Choroid plexus epithelial cell (primary cell): ENCODE measurements at regions not wholly inside any gene's neighbourhood (a gene's known extent, or its start where the extent isn't known, plus 50 kb on each side); places are given as distances from the start of the nearest gene placed in this dataset.
"Not testable (repeated sequence)": the region's sequence is repeated elsewhere in the genome, so short reads cannot be mapped to it uniquely, and the experiment has no call there.

Source experiments
- DNase-seq: peaks from one replicate; pipeline ENCODE4 v3.0.0-alpha.2; 2010; ENCODE audit warnings: low read depth
- H3K4me3 ChIP-seq: 2 replicates; pipeline ENCODE4 v1.5.1; 2011; ENCODE audit warnings: low read depth, mild to moderate bottlenecking, control low read depth, low read length, moderate library complexity
- TF ChIP-seq, protein P1 (sequence below): conservative IDR thresholded peaks from 2 replicates; pipeline ENCODE4 v1.5.1; 2011; ENCODE audit warnings: low read depth, mild to moderate bottlenecking, control low read depth, inconsistent platforms, low read length, moderate library complexity

DNA sequence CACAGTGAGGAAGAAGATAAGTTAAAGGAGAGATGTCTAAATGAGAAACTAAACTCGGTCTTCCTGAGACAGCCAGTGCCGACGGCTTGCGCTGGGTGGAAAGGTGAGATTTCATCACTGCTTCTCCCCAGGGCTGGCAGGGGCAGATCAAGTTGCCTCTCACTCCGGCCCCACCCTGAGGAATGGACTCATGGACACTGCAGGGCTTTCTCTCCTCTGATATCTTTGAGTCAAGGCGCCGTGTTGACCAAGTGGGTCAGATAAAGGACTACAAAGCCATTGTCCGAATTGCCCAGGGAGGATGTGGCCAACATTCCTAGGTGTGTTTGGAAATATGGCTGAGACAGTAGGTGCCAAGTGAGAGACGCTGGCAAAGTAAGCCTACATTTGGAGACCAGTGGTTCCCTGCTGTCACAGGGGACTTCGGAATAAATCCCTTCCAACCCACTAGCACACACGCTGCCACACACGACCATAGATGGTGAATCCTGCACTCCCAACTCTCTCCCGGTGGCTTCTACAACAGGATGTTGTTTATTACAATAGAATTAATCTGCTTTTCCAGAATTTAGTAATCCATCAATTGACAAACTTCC lies 156.5 kb upstream of the TSC22D1 start:
- H3K4me3 ChIP-seq = no peak overlapping the region
- DNase-seq = peak; percentile 35
- TF ChIP-seq, protein P1, sequence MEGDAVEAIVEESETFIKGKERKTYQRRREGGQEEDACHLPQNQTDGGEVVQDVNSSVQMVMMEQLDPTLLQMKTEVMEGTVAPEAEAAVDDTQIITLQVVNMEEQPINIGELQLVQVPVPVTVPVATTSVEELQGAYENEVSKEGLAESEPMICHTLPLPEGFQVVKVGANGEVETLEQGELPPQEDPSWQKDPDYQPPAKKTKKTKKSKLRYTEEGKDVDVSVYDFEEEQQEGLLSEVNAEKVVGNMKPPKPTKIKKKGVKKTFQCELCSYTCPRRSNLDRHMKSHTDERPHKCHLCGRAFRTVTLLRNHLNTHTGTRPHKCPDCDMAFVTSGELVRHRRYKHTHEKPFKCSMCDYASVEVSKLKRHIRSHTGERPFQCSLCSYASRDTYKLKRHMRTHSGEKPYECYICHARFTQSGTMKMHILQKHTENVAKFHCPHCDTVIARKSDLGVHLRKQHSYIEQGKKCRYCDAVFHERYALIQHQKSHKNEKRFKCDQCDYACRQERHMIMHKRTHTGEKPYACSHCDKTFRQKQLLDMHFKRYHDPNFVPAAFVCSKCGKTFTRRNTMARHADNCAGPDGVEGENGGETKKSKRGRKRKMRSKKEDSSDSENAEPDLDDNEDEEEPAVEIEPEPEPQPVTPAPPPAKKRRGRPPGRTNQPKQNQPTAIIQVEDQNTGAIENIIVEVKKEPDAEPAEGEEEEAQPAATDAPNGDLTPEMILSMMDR = no peak

- DNase-seq = no peak
- no peak overlapping the region for H3K4me3 ChIP-seq
- TF ChIP-seq, protein P1 = no peak
Observed at GRCh38 chr13:44730851-44731250, 154.7 kb upstream of the TSC22D1 start.

DNA sequence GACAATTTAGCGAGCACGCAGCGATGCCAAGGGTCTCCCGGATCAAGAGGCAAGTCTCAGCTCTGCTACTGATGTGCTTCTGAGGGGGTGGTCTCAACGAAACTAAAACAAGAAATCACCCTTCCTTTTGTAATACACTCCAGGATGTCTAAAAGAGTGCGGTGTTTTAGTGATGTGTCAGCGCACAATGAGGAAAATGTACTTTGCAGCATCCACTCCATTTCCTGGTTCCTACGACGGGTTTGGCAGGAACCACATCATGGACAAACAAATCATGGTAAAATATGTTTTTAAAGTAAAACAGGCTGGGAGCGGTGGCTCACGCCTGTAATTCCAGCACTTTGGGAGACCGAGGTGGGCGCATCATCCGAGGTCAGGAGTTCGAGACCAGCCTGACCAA lies 154.0 kb upstream of the TSC22D1 start:
- no peak overlapping the region for H3K4me3 ChIP-seq
- no peak for DNase-seq
- TF ChIP-seq, protein P1 = no peak

- not testable (repeated sequence) for H3K4me3 ChIP-seq, DNase-seq
Observed at GRCh38 chr13:44727591-44727990, 151.5 kb upstream of the TSC22D1 start.

- no peak for DNase-seq
- TF ChIP-seq, protein P1 = no peak
- no peak overlapping the region for H3K4me3 ChIP-seq
Observed at GRCh38 chr13:44726778-44727177, 150.6 kb upstream of the TSC22D1 start.

DNA sequence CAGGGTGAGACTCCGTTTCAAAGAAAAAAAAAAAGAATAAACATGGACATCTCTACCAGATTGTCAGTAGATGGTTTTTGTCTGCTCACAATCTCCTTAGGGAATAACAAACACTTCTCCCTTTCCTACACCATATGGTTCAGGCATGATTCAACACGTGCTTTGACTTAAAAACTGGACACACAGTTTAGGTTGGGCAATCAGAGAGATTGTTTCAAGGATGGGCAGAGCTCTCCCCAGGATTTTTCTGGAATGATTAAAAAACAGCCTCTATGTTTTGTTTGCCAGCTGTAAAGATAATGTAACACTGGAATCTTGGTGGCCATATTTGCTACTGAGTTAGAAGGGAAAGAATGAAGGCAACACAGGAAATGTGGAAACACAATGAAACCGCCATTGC lies 150.1 kb upstream of the TSC22D1 start:
- H3K4me3 ChIP-seq = no peak overlapping the region
- peak; percentile 73 for DNase-seq
- TF ChIP-seq, protein P1 = no peak

DNA sequence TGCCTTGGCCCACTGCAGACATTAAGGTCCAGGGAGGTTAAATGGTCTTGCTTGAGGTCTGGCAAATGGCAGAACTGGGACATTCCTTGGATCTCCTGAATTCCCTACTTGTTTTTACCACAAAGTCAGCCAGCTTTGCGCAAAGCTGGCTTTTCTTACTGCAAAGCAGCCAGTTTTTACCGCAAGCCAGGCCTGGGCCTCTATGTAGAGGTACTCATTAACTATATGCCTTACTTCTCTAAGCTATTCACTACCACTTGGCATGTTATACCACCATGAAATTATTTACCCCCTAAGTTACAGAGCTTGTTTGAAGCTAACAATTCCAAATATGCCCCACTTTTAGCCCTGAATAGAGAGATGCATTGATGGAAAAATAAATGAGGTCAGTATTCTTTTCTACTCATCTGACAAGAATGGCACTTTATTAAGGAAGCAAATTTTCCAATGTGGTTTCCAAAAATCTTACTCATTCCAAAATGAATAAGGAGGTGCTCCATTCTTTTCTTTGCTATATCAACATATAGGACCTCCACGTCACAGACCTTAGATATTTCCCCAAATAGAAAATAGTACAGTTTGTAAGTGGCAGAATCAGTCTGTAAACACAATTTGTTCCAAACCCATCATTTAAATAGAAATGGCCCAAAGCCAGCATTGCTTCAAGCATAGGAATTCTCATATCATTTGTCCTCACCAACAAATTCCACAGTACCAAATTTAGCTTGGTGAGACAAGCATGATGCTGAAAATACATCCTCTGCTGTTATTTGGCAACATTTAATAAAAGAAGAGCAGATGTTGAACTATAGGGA lies 143.9 kb upstream of the TSC22D1 start:
- DNase-seq = peak; percentile 90
- TF ChIP-seq, protein P1 = no peak
- no peak overlapping the region for H3K4me3 ChIP-seq
